K562 (cell line): ENCODE measurements at regions not wholly inside any gene's neighbourhood (a gene's known extent, or its start where the extent isn't known, plus 50 kb on each side); places are given as distances from the start of the nearest gene placed in this dataset.

Experiments
- ATAC-seq: fragments of 200-7000 bp; cut with Tn5 transposase; 3 replicates; pipeline ENCODE4 v1.9.1; 2020; ENCODE audit warnings: moderate library complexity
- BruUV-seq: library from RNA; stranded (reverse); fragments of 400-500 nt; replicated peaks from 2 replicates; lab custom pipeline; 2021; lab: Mats Ljungman, UMichigan
- CTCF ChIA-PET: fragments of 300-600 bp; formaldehyde crosslinking; extraction: SDS; loops from one replicate; lab custom pipeline; 2021; ENCODE audit warnings: low intra/inter-chr PET ratio; lab: Yijun Ruan, JAX
- POLR2A ChIA-PET: fragments of 300-600, 350-650 bp; sonication (Branson Sonifier 250); formaldehyde crosslinking; extraction: SDS; loops from one replicate; lab custom pipeline; 2021; ENCODE audit warnings: antibody characterized with exemption, inconsistent platforms; lab: Yijun Ruan, JAX
- DNase-seq, 4 experiments: peaks; one replicate each; pipeline versions ENCODE4 v3.0.0 to v3.0.0-alpha.2; 2011 to 2018; ENCODE audit warnings: low spot score in 3 of 4, mixed read lengths in 3 of 4; ENCODE audit errors: extremely low read depth in 1 of 4
- FAIRE-seq: peaks from 2 replicates; lab custom pipeline; 2011; peaks lifted over from hg19 to GRCh38; lab: Jason Lieb, UNC
- H2AFZ ChIP-seq: 2 replicates; pipeline ENCODE4 v1.6.0; 2011; ENCODE audit warnings: low read depth, low read length, control low read depth, inconsistent platforms
- H3K27ac ChIP-seq: fragments of 200-600 bp; 3 replicates; pipeline ENCODE4 v1.8.0; 2011; ENCODE audit warnings: low read depth, mild to moderate bottlenecking, control low read depth, inconsistent platforms, low read length, moderate library complexity, mixed read lengths; ENCODE audit errors: extremely low read depth
- H3K27me3 ChIP-seq, 2 experiments: fragments of 300-600 bp in 1 of 2; 2 replicates in 1 of 2; 3 replicates in 1 of 2; pipeline versions ENCODE4 v1.6.0 to v1.8.0; 2011; ENCODE audit warnings: inconsistent platforms in 2 of 2, low read length in 2 of 2, mild to moderate bottlenecking in 1 of 2, mixed read lengths in 1 of 2, moderate library complexity in 1 of 2; ENCODE audit not compliant: control insufficient read depth in 2 of 2, insufficient read depth in 2 of 2
- H3K36me3 ChIP-seq: fragments of 300-600 bp; 3 replicates; pipeline ENCODE4 v1.8.0; 2011; ENCODE audit warnings: mild to moderate bottlenecking, low read length, inconsistent platforms; ENCODE audit not compliant: control insufficient read depth, insufficient read depth
- H3K4me1 ChIP-seq, 2 experiments: fragments of 200-600 bp in 1 of 2; replicated peaks in 1 of 2; 2 replicates in 1 of 2; 3 replicates in 1 of 2; pipeline versions ENCODE4 v1.5.1 to v1.8.0; 2011; ENCODE audit warnings: inconsistent platforms in 2 of 2, low read length in 2 of 2, mild to moderate bottlenecking in 1 of 2, mixed read lengths in 1 of 2, moderate library complexity in 1 of 2; ENCODE audit not compliant: control insufficient read depth in 2 of 2, insufficient read depth in 2 of 2
- H3K4me2 ChIP-seq: 2 replicates; pipeline ENCODE4 v1.6.1; 2011; ENCODE audit warnings: low read length, control low read depth, inconsistent platforms, mixed read lengths; ENCODE audit not compliant: insufficient read depth
- H3K4me3 ChIP-seq: fragments of 200-600 bp; sonication (generic), shearing (Covaris generic); 2 replicates; pipeline ENCODE4 v1.5.1; 2016; ENCODE audit warnings: control low read depth, inconsistent platforms
- H3K79me2 ChIP-seq: fragments of 200-600 bp; 3 replicates; pipeline ENCODE4 v1.8.0; 2011; ENCODE audit warnings: low read length, inconsistent platforms; ENCODE audit not compliant: control insufficient read depth, insufficient read depth
- H3K9ac ChIP-seq, 2 experiments: 2 replicates each; pipeline versions ENCODE4 v1.6.0 to v1.6.1; 2011; ENCODE audit warnings: low read depth in 2 of 2, low read length in 2 of 2, control low read depth in 1 of 2, inconsistent platforms in 1 of 2, mild to moderate bottlenecking in 1 of 2, mixed read lengths in 1 of 2; ENCODE audit not compliant: insufficient read depth in 1 of 2
- H3K9me1 ChIP-seq: one replicate; pipeline ENCODE4 v1.6.0; 2011; ENCODE audit warnings: inconsistent platforms, mild to moderate bottlenecking, low read length, moderate library complexity; ENCODE audit not compliant: control insufficient read depth, insufficient read depth
- H3K9me3 ChIP-seq: replicated peaks from 2 replicates; pipeline ENCODE4 v1.5.1; 2011; ENCODE audit warnings: low read depth, low read length, inconsistent platforms; ENCODE audit not compliant: control insufficient read depth, insufficient read depth
- H4K20me1 ChIP-seq: replicated peaks from 2 replicates; pipeline ENCODE4 v1.6.1; 2011; ENCODE audit warnings: low read length, inconsistent platforms, mixed read lengths; ENCODE audit not compliant: control insufficient read depth, insufficient read depth
- KLF1 ChIP-seq: fragments of 450-650 bp; IDR thresholded peaks from 2 replicates; pipeline ENCODE4 v1.6.1; 2016; ENCODE audit warnings: missing genetic modification characterization, missing compliant biosample characterization
- MEIS2 ChIP-seq: fragments of 450-650 bp; IDR thresholded peaks from 2 replicates; pipeline ENCODE4 v1.6.1; 2014; ENCODE audit warnings: mild to moderate bottlenecking; ENCODE audit not compliant: partially characterized antibody
- SETDB1 ChIP-seq: IDR thresholded peaks from one replicate; pipeline ENCODE4 v1.6.1; 2012; ENCODE audit warnings: low read length, control low read depth, inconsistent platforms
- ZNF655 ChIP-seq: fragments of 250-450 bp; sonication (Bioruptor Pico); IDR thresholded peaks from 2 replicates; pipeline ENCODE4 v1.5.0; 2021
- WGBS: fragments of 100-300 bp; shearing (Covaris generic); methylation state at CpG from one replicate; pipeline ENCODE4 v1.1.6; 2016; ENCODE audit warnings: low coverage, mixed read lengths; ENCODE audit not compliant: insufficient coverage; ENCODE audit errors: missing lambda C conversion rate; 5-methylcytosine and 5-hydroxymethylcytosine counted together
- in situ Hi-C: fragments of 300-500 bp; cut with MboI; formaldehyde crosslinking; loops from 4 replicates; pipeline ENCODE4 v1.15.0; 2018; ENCODE audit warnings: inconsistent platforms, mixed read lengths
- intact Hi-C: fragments of 100-400 bp; cut with micrococcal nuclease; formaldehyde crosslinking; loops from 2 replicates; pipeline ENCODE4 v1.14.2; 2022

- no peaks in the 10 kb centered on the region for H3K36me3 ChIP-seq
- H3K4me3 ChIP-seq: no peak overlapping the region
- peaks cover 3 to 16% of the 10 kb centered on the region in 2 experiments; a peak in 3 of 5 replicates for H3K4me1 ChIP-seq
- DNase-seq (no peak), FAIRE-seq (no peak), ATAC-seq (no peak)
- 0 out of 2 replicates have a peak, but pooled peaks cover 13% of the 10 kb centered on the region for H4K20me1 ChIP-seq
- no peak for TF ChIP-seq ZNF655 (CRISPR knock-in tag)
- TF ChIP-seq MEIS2: no peak
- no peak for TF ChIP-seq KLF1 (tag)
- TF ChIP-seq SETDB1: no peak
- H3K4me2 ChIP-seq: no peak overlapping the region
- no peaks in the 10 kb centered on the region for H3K79me2 ChIP-seq
- CTCF ChIA-PET: no interaction called here
- peaks cover 3 to 23% of the 10 kb centered on the region in 2 experiments; a peak in 3 of 5 replicates for H3K27me3 ChIP-seq
- peak overlapping the region in 1 of 2 experiments; percentile 54; a peak in 1 of 4 replicates for H3K9ac ChIP-seq
- intact Hi-C loops (no loop called here), in situ Hi-C loops (no loop called here)
- 15% methylated on average over 9 of the region's 9 CpGs for WGBS
- no peaks in the 10 kb centered on the region for H3K9me3 ChIP-seq
- POLR2A ChIA-PET: interaction anchor here (0.5 kb wide), 1 partner anchor 42 kb away, joined by 3 read pairs; no protein-coding TSS in a partner anchor
- H3K9me1 ChIP-seq: no peaks in the 10 kb centered on the region
- H2AFZ ChIP-seq: no peak overlapping the region
- H3K27ac ChIP-seq: no peak overlapping the region
- BruUV-seq: no TSS peak
These were observed 104.0 kb downstream of the MRM1 start for GRCh38 chr17:36705283-36705795.
